Activated naive CD8-positive, alpha-beta T cell treated with anti-CD3 and anti-CD28 coated beads for 36 hours (primary cell): ENCODE measurements at regions not wholly inside any gene's neighbourhood (a gene's known extent, or its start where the extent isn't known, plus 50 kb on each side); places are given as distances from the start of the nearest gene placed in this dataset.

Experiments used
- DNase-seq: peaks from one replicate; pipeline ENCODE4 v3.0.0; 2021
- H3K27ac Mint-ChIP-seq: one replicate; pipeline ENCODE4 v1.8.0; 2022; ENCODE audit warnings: mild to moderate bottlenecking, moderate library complexity, mixed read lengths
- H3K27me3 Mint-ChIP-seq: one replicate; pipeline ENCODE4 v1.8.0; 2022; ENCODE audit warnings: mild to moderate bottlenecking, mixed read lengths
- H3K36me3 Mint-ChIP-seq: one replicate; pipeline ENCODE4 v1.8.0; 2021; ENCODE audit warnings: mild to moderate bottlenecking, mixed read lengths
- H3K4me1 Mint-ChIP-seq: one replicate; pipeline ENCODE4 v1.8.0; 2021; ENCODE audit warnings: mixed read lengths
- H3K4me3 Mint-ChIP-seq: one replicate; pipeline ENCODE4 v1.8.0; 2022; ENCODE audit warnings: mild to moderate bottlenecking, moderate library complexity, mixed read lengths
- H3K9me3 Mint-ChIP-seq: one replicate; pipeline ENCODE4 v1.8.0; 2022; ENCODE audit warnings: mixed read lengths

DNA sequence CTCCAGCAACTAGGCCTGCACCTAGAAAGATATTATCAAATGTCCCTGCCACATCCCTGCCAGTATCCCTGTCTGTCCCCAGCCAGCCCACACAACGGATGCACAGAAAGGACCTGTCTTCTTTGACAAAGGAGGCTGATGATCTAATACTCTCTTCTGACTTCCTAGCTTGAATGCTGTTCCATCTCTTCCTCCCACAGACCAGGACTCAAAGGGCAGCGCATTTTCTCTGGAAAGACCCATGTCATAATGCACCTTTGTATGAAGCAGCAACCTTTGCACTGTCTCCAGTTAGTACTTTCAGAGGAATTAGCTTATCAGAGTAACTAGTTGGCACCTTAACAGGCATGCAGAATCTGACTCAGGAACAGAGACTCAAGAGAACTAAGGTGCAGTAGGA lies 53.3 kb upstream of the TAF8 start:
- DNase-seq: no peak
- Mint-ChIP-seq H3K27me3 (no peaks in the 10 kb centered on the region), H3K9me3 (peaks cover 8% of the 10 kb centered on the region), H3K27ac (peak overlapping the region; percentile 66), H3K4me3 (no peak overlapping the region), H3K36me3 (peaks cover 34% of the 10 kb centered on the region), H3K4me1 (peaks cover 47% of the 10 kb centered on the region)

DNA sequence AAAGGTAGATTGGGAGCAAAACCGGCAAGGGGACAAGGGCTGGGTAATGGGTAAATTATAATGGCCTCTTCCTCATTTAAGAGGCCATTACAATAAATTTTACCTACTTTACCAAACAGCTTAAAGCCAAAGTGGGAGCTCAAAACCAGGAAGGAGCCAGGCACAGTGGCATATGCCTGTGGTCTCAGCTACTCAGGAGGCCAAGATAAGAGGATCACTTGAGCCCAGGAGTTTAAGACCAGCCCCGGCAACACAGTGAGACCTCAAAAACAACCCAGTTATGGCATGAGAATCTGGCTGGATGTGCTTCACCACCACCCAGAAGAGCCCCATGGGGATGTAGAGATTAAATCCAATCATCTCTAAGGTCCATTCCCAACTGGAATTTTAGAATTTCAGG lies 52.9 kb upstream of the TAF8 start:
- DNase-seq: no peak
- Mint-ChIP-seq H3K36me3 (peaks cover 35% of the 10 kb centered on the region), H3K27ac (peak overlapping the region; percentile 66), H3K27me3 (no peaks in the 10 kb centered on the region), H3K4me3 (no peak overlapping the region), H3K9me3 (peaks cover 8% of the 10 kb centered on the region), H3K4me1 (peaks cover 47% of the 10 kb centered on the region)
